ENCODE measurements at regions not wholly inside any gene's neighbourhood (a gene's known extent, or its start where the extent isn't known, plus 50 kb on each side); places are given as distances from the start of the nearest gene placed in this dataset.

GRCh38 chr3:25844891-25845290, 55.0 kb downstream of the OXSM start:
- TF ChIP-seq, protein P1, sequence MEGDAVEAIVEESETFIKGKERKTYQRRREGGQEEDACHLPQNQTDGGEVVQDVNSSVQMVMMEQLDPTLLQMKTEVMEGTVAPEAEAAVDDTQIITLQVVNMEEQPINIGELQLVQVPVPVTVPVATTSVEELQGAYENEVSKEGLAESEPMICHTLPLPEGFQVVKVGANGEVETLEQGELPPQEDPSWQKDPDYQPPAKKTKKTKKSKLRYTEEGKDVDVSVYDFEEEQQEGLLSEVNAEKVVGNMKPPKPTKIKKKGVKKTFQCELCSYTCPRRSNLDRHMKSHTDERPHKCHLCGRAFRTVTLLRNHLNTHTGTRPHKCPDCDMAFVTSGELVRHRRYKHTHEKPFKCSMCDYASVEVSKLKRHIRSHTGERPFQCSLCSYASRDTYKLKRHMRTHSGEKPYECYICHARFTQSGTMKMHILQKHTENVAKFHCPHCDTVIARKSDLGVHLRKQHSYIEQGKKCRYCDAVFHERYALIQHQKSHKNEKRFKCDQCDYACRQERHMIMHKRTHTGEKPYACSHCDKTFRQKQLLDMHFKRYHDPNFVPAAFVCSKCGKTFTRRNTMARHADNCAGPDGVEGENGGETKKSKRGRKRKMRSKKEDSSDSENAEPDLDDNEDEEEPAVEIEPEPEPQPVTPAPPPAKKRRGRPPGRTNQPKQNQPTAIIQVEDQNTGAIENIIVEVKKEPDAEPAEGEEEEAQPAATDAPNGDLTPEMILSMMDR (IDR thresholded peaks at IDR 0.05): no peak
- no peak for TF ChIP-seq POLR2A (IDR thresholded peaks at IDR 0.05)
